Coronary artery (tissue), 2 donors: ENCODE measurements at regions not wholly inside any gene's neighbourhood (a gene's known extent, or its start where the extent isn't known, plus 50 kb on each side); places are given as distances from the start of the nearest gene placed in this dataset.
"Not testable (repeated sequence)": the region's sequence is repeated elsewhere in the genome, so short reads cannot be mapped to it uniquely, and the experiment has no call there.

Experiments used
- DNase-seq: peaks from one replicate; pipeline ENCODE4 v3.0.0-alpha.2; 2017; ENCODE audit warnings: low spot score
- H3K27ac ChIP-seq, 2 donors: fragments of 200-600 bp; sonication (generic); one replicate each; pipeline ENCODE4 v1.5.1; 2016 to 2019
- H3K4me3 ChIP-seq: fragments of 200-600 bp; sonication (generic); 2 replicates; pipeline ENCODE4 v1.5.1; 2016; ENCODE audit warnings: mild to moderate bottlenecking, moderate library complexity
- CTCF ChIP-seq: fragments of 200-600 bp; sonication (generic); IDR thresholded peaks from one replicate; pipeline ENCODE4 v1.5.1; 2019; ENCODE audit warnings: antibody characterized with exemption

- no peak for DNase-seq
- no peak overlapping the region for H3K27ac ChIP-seq
- H3K4me3 ChIP-seq = no peak overlapping the region
- TF ChIP-seq CTCF = no peak
Measured at GRCh38 chr5:111615054-111615453, 102.7 kb upstream of the STARD4 start.

- not testable (repeated sequence) for H3K4me3 ChIP-seq, H3K27ac ChIP-seq, DNase-seq
Measured at GRCh38 chr5:111612013-111612630, 99.8 kb upstream of the STARD4 start.

GRCh38 chr5:111606194-111606593, 93.9 kb upstream of the STARD4 start:
- Histone ChIP-seq H3K4me3 (no peak overlapping the region), H3K27ac (no peak overlapping the region)
- no peak for TF ChIP-seq CTCF
- DNase-seq = no peak

GRCh38 chr5:111603446-111603827, 91.1 kb upstream of the STARD4 start:
- H3K27ac ChIP-seq = no peak overlapping the region
- no peak for TF ChIP-seq CTCF
- no peak for DNase-seq

GRCh38 chr5:111602817-111603445, 90.6 kb upstream of the STARD4 start:
- Histone ChIP-seq H3K27ac (no peak overlapping the region), H3K4me3 (no peak overlapping the region)
- no peak for TF ChIP-seq CTCF
- DNase-seq = no peak

More at GRCh38 chr5:111603446-111603827, 91.1 kb upstream of the STARD4 start:
- no peak overlapping the region for H3K4me3 ChIP-seq

GRCh38 chr5:111598996-111599395, 86.7 kb upstream of the STARD4 start:
- no peak for TF ChIP-seq CTCF
- Histone ChIP-seq H3K4me3 (no peak overlapping the region), H3K27ac (no peak overlapping the region)
- no peak for DNase-seq

GRCh38 chr5:111597491-111597890, 85.2 kb upstream of the STARD4 start:
- H3K4me3 ChIP-seq = no peak overlapping the region
- TF ChIP-seq CTCF = no peak
- DNase-seq = no peak
- no peak overlapping the region for H3K27ac ChIP-seq
